Spleen (tissue), 7 donors: ENCODE measurements at regions not wholly inside any gene's neighbourhood (a gene's known extent, or its start where the extent isn't known, plus 50 kb on each side); places are given as distances from the start of the nearest gene placed in this dataset.

Experiments used
- CTCF ChIP-seq, 11 experiments: fragments of 200-600 bp in 7 of 11; fragments of 450-650 bp in 4 of 11; sonication (generic) in 4 of 11; IDR thresholded peaks in 8 of 11; conservative IDR thresholded peaks in 3 of 11; 1 replicate in 7 of 11; 2 replicates in 4 of 11; pipeline versions ENCODE4 v1.4.0 to v1.8.0; 2016 to 2021; ENCODE audit warnings: antibody characterized with exemption in 11 of 11, inconsistent platforms in 4 of 11, mild to moderate bottlenecking in 1 of 11
- POLR2A ChIP-seq, 3 donors: fragments of 450-650 bp; IDR thresholded peaks; one replicate each; pipeline ENCODE4 v1.5.1; 2017; ENCODE audit warnings: antibody characterized with exemption in 3 of 3, mild to moderate bottlenecking in 1 of 3
- POLR2AphosphoS5 ChIP-seq, 3 donors: sonication (generic); formaldehyde crosslinking; IDR thresholded peaks; one replicate each; pipeline ENCODE4 v1.5.1; 2017; ENCODE audit warnings: antibody characterized with exemption in 3 of 3
- donor health status: DM: no; HTN: no; CAD: no; lungs with moderate emphysema.
- donor health status: DM: no; HTN: no; CAD: no.
- donor health status: DM: no; HTN: no; CAD: no.

- TF ChIP-seq POLR2A (IDR thresholded peaks at IDR 0.05) (no peak), CTCF (IDR thresholded peaks at IDR 0.05 in 8 of 11, conservative IDR thresholded peaks at IDR 0.05 in 3 of 11) (no peak), POLR2AphosphoS5 (IDR thresholded peaks at IDR 0.05) (no peak)
Measured at GRCh38 chrX:137654481-137654880, 88.6 kb downstream of the ZIC3 start.
